ENCODE measurements at regions not wholly inside any gene's neighbourhood (a gene's known extent, or its start where the extent isn't known, plus 50 kb on each side); places are given as distances from the start of the nearest gene placed in this dataset.

DNA sequence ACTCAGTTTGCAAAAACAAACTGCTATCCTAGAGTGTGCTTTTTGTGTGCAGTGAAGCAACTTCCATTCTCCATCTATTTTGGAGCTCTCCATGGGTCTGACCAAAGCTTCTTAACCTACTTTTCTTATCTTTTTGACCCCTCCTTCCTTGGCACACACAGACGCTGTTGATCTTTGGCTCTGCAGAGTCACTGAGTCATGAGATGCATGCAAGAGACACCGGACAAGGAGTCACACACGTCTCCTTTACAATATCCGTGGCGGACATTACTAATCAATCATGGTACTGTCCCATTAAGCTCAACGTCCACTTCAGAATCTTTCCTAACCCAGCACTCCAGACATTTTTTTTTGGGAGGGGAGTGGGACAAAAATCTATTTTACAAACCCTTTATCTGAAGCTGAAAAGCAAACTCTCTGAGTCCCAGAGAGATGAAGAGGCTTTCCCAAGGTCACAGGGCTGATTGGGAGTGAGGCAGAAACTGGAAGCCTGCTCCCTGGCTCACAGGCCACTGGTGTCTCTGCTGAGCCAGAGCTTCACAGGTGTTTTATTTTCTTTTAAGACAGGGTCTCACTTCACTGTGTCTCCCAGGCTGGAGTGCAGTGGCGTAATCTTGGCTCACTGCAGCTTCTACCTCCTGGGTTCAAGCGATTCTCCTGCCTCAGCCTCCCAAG, 165.8 kb upstream of the SYT13 start:
- Mint-ChIP-seq H3K4me1 (no peaks in the 10 kb centered on the region; the same call in 2 of the 3 replicates), H3K27ac (no peak overlapping the region), H3K27me3 (ENCODE audit: insufficient read depth, low read depth, poor library complexity) (peaks cover 2% of the 10 kb centered on the region), H3K4me3 (no peak overlapping the region), H3K9me3 (peaks cover 9% of the 10 kb centered on the region; the same call in 1 of the 3 replicates), H3K36me3 (ENCODE audit: low read depth) (no peaks in the 10 kb centered on the region; the same call in 2 of the 3 replicates)
- H3K36me3 ChIP-seq (ENCODE audit: insufficient read depth) = no peaks in the 10 kb centered on the region
- no peak overlapping the region for H3K4me3 ChIP-seq
- no peak for TF ChIP-seq EZH2 (IDR thresholded peaks at IDR 0.05; ENCODE audit: low read depth, unreplicated experiment)
- TF ChIP-seq EZH2phosphoT487 (IDR thresholded peaks at IDR 0.05; ENCODE audit: unreplicated experiment) = no peak
- TF ChIP-seq ZNF331 (CRISPR knock-in tag; IDR thresholded peaks at IDR 0.05; ENCODE audit: low read depth) = no peak
- TF ChIP-seq STAT1 (IDR thresholded peaks at IDR 0.05; ENCODE audit: unreplicated experiment) = no peak
- no peak for TF ChIP-seq CTCF (conservative IDR thresholded peaks at IDR 0.05; ENCODE audit: low read depth in 2 of 2)
- TF ChIP-seq NANOG (IDR thresholded peaks at IDR 0.05; ENCODE audit: borderline replicate concordance) = no peak
- no peaks in the 10 kb centered on the region for H3K4me1 ChIP-seq (ENCODE audit: insufficient read depth)
- H3K4me2 ChIP-seq = no peak overlapping the region
- no peak overlapping the region for H2AFZ ChIP-seq
- DNase-seq (ENCODE audit: low spot score) (no peak), ATAC-seq (no peak)
- H3K9me2 ChIP-seq (ENCODE audit: insufficient read depth) = peaks cover 4% of the 10 kb centered on the region; the same call in 1 of the 2 replicates
- no peaks in the 10 kb centered on the region for H3K79me2 ChIP-seq (replicated peaks; ENCODE audit: insufficient read depth)
- H3K27me3 ChIP-seq (ENCODE audit: insufficient read depth) = no peaks in the 10 kb centered on the region
- no peaks in the 10 kb centered on the region for H3F3A ChIP-seq (replicated peaks; ENCODE audit: low read depth)
- no peaks in the 10 kb centered on the region for H4K20me1 ChIP-seq (replicated peaks; ENCODE audit: insufficient read depth)
- no peak overlapping the region for H3K27ac ChIP-seq (ENCODE audit: low read depth)

GRCh38 chr11:45450189-45450588, 164.0 kb upstream of the SYT13 start:
- ATAC-seq (no peak), DNase-seq (ENCODE audit: low spot score) (no peak)
- Mint-ChIP-seq H3K4me3 (no peak overlapping the region), H3K27me3 (ENCODE audit: insufficient read depth, low read depth, poor library complexity) (no peaks in the 10 kb centered on the region), H3K27ac (no peak overlapping the region), H3K4me1 (peaks cover 1% of the 10 kb centered on the region; the same call in 2 of the 3 replicates), H3K9me3 (0 out of 3 replicates have a peak, but pooled peaks cover 3% of the 10 kb centered on the region), H3K36me3 (ENCODE audit: low read depth) (no peaks in the 10 kb centered on the region)
- no peaks in the 10 kb centered on the region for H3K27me3 ChIP-seq (ENCODE audit: insufficient read depth)
- H3K36me3 ChIP-seq (ENCODE audit: insufficient read depth) = no peaks in the 10 kb centered on the region
- no peaks in the 10 kb centered on the region for H3K79me2 ChIP-seq (replicated peaks; ENCODE audit: insufficient read depth)
- no peaks in the 10 kb centered on the region for H3F3A ChIP-seq (replicated peaks; ENCODE audit: low read depth)
- no peak overlapping the region for H2AFZ ChIP-seq
- TF ChIP-seq, protein P1, sequence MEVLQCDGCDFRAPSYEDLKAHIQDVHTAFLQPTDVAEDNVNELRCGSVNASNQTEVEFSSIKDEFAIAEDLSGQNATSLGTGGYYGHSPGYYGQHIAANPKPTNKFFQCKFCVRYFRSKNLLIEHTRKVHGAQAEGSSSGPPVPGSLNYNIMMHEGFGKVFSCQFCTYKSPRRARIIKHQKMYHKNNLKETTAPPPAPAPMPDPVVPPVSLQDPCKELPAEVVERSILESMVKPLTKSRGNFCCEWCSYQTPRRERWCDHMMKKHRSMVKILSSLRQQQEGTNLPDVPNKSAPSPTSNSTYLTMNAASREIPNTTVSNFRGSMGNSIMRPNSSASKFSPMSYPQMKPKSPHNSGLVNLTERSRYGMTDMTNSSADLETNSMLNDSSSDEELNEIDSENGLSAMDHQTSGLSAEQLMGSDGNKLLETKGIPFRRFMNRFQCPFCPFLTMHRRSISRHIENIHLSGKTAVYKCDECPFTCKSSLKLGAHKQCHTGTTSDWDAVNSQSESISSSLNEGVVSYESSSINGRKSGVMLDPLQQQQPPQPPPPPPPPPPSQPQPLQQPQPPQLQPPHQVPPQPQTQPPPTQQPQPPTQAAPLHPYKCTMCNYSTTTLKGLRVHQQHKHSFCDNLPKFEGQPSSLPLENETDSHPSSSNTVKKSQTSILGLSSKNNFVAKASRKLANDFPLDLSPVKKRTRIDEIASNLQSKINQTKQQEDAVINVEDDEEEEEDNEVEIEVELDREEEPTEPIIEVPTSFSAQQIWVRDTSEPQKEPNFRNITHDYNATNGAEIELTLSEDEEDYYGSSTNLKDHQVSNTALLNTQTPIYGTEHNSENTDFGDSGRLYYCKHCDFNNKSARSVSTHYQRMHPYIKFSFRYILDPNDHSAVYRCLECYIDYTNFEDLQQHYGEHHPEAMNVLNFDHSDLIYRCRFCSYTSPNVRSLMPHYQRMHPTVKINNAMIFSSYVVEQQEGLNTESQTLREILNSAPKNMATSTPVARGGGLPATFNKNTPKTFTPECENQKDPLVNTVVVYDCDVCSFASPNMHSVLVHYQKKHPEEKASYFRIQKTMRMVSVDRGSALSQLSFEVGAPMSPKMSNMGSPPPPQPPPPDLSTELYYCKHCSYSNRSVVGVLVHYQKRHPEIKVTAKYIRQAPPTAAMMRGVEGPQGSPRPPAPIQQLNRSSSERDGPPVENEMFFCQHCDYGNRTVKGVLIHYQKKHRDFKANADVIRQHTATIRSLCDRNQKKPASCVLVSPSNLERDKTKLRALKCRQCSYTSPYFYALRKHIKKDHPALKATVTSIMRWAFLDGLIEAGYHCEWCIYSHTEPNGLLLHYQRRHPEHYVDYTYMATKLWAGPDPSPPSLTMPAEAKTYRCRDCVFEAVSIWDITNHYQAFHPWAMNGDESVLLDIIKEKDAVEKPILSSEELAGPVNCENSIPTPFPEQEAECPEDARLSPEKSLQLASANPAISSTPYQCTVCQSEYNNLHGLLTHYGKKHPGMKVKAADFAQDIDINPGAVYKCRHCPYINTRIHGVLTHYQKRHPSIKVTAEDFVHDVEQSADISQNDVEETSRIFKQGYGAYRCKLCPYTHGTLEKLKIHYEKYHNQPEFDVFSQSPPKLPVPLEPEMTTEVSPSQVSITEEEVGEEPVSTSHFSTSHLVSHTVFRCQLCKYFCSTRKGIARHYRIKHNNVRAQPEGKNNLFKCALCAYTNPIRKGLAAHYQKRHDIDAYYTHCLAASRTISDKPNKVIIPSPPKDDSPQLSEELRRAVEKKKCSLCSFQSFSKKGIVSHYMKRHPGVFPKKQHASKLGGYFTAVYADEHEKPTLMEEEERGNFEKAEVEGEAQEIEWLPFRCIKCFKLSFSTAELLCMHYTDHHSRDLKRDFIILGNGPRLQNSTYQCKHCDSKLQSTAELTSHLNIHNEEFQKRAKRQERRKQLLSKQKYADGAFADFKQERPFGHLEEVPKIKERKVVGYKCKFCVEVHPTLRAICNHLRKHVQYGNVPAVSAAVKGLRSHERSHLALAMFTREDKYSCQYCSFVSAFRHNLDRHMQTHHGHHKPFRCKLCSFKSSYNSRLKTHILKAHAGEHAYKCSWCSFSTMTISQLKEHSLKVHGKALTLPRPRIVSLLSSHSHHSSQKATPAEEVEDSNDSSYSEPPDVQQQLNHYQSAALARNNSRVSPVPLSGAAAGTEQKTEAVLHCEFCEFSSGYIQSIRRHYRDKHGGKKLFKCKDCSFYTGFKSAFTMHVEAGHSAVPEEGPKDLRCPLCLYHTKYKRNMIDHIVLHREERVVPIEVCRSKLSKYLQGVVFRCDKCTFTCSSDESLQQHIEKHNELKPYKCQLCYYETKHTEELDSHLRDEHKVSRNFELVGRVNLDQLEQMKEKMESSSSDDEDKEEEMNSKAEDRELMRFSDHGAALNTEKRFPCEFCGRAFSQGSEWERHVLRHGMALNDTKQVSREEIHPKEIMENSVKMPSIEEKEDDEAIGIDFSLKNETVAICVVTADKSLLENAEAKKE (CRISPR knock-in tag; IDR thresholded peaks at IDR 0.05) = no peak
- TF ChIP-seq JUNB (IDR thresholded peaks at IDR 0.05; ENCODE audit: unreplicated experiment) (no peak), STAT1 (IDR thresholded peaks at IDR 0.05; ENCODE audit: unreplicated experiment) (no peak), POLR2AphosphoS5 (IDR thresholded peaks at IDR 0.05; ENCODE audit: low read depth) (no peak), EZH2phosphoT487 (IDR thresholded peaks at IDR 0.05; ENCODE audit: unreplicated experiment) (no peak), ZNF331 (CRISPR knock-in tag; IDR thresholded peaks at IDR 0.05; ENCODE audit: low read depth) (no peak), NANOG (IDR thresholded peaks at IDR 0.05; ENCODE audit: borderline replicate concordance) (no peak)
- TF ChIP-seq, protein P2, sequence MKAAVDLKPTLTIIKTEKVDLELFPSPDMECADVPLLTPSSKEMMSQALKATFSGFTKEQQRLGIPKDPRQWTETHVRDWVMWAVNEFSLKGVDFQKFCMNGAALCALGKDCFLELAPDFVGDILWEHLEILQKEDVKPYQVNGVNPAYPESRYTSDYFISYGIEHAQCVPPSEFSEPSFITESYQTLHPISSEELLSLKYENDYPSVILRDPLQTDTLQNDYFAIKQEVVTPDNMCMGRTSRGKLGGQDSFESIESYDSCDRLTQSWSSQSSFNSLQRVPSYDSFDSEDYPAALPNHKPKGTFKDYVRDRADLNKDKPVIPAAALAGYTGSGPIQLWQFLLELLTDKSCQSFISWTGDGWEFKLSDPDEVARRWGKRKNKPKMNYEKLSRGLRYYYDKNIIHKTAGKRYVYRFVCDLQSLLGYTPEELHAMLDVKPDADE (IDR thresholded peaks at IDR 0.05) = no peak
- H3K4me3 ChIP-seq = no peak overlapping the region
- no peaks in the 10 kb centered on the region for H4K20me1 ChIP-seq (replicated peaks; ENCODE audit: insufficient read depth)
- no peak overlapping the region for H3K27ac ChIP-seq (ENCODE audit: low read depth)
- no peak overlapping the region for H3K4me2 ChIP-seq
- H3K9me2 ChIP-seq (ENCODE audit: insufficient read depth) = no peaks in the 10 kb centered on the region
- no peaks in the 10 kb centered on the region for H3K4me1 ChIP-seq (ENCODE audit: insufficient read depth)

Data from GM23338 (cell line).